AG04450 (cell line): ENCODE measurements at regions not wholly inside any gene's neighbourhood (a gene's known extent, or its start where the extent isn't known, plus 50 kb on each side); places are given as distances from the start of the nearest gene placed in this dataset.
A peak's percentile ranks its signal among the peaks of the same experiment; 100 is the strongest.

Source experiments
- CTCF ChIA-PET: fragments of 300-600, 350-600 bp; formaldehyde crosslinking; extraction: SDS; loops from one replicate; lab custom pipeline; 2022; ENCODE audit warnings: antibody characterized with exemption, inconsistent platforms; lab: Charles Lee
- POLR2A ChIA-PET: fragments of 350-600 bp; formaldehyde crosslinking; extraction: SDS; loops from one replicate; lab custom pipeline; 2021; ENCODE audit warnings: antibody characterized with exemption, inconsistent platforms; lab: Yijun Ruan, JAX
- DNase-seq: peaks from one replicate; pipeline ENCODE4 v3.0.0-alpha.2; 2011; ENCODE audit warnings: low read depth, low spot score
- H3K27ac ChIP-seq: one replicate; pipeline ENCODE4 v1.5.1; 2012; ENCODE audit warnings: low read depth, low read length, control low read depth
- H3K27me3 ChIP-seq: one replicate; pipeline ENCODE4 v1.6.0; 2012; ENCODE audit warnings: low read length; ENCODE audit not compliant: control insufficient read depth, insufficient read depth
- H3K4me3 ChIP-seq: 2 replicates; pipeline ENCODE4 v1.5.1; 2011; ENCODE audit warnings: mild to moderate bottlenecking, low read depth, low read length, control low read depth
- H3K9me3 ChIP-seq: 2 replicates; pipeline ENCODE4 v1.5.1; 2012; ENCODE audit warnings: low read length; ENCODE audit not compliant: control insufficient read depth, insufficient read depth
- TF ChIP-seq, protein P1 (sequence below): IDR thresholded peaks from 2 replicates; pipeline ENCODE4 v1.5.1; 2011; ENCODE audit warnings: low read depth, low read length, control low read depth, inconsistent platforms

DNA sequence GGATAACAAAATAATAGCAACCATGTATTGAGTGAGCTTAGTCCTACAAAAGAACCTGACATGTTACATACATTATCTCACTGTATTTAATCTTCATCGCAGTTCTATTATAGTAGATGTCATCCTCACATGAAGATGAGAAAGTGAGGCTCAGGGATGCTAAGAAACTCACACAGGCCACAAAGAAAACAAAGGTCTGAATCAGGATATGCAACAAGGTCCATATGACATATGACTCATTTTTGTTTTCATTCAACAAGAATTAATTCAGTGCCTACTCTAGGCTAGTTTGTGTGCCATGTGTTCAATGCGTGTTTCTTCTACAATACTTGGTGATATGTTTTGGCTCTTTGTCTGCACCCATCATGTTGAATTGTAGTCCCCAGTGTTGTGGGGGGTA, 219.7 kb upstream of the EPHA4 start:
- Histone ChIP-seq H3K27ac (no peak overlapping the region), H3K27me3 (no peaks in the 10 kb centered on the region), H3K9me3 (no peaks in the 10 kb centered on the region), H3K4me3 (no peak overlapping the region)
- DNase-seq: no peak
- ChIA-PET CTCF (no interaction called here), POLR2A (no interaction called here)
- TF ChIP-seq, protein P1, sequence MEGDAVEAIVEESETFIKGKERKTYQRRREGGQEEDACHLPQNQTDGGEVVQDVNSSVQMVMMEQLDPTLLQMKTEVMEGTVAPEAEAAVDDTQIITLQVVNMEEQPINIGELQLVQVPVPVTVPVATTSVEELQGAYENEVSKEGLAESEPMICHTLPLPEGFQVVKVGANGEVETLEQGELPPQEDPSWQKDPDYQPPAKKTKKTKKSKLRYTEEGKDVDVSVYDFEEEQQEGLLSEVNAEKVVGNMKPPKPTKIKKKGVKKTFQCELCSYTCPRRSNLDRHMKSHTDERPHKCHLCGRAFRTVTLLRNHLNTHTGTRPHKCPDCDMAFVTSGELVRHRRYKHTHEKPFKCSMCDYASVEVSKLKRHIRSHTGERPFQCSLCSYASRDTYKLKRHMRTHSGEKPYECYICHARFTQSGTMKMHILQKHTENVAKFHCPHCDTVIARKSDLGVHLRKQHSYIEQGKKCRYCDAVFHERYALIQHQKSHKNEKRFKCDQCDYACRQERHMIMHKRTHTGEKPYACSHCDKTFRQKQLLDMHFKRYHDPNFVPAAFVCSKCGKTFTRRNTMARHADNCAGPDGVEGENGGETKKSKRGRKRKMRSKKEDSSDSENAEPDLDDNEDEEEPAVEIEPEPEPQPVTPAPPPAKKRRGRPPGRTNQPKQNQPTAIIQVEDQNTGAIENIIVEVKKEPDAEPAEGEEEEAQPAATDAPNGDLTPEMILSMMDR: no peak

DNA sequence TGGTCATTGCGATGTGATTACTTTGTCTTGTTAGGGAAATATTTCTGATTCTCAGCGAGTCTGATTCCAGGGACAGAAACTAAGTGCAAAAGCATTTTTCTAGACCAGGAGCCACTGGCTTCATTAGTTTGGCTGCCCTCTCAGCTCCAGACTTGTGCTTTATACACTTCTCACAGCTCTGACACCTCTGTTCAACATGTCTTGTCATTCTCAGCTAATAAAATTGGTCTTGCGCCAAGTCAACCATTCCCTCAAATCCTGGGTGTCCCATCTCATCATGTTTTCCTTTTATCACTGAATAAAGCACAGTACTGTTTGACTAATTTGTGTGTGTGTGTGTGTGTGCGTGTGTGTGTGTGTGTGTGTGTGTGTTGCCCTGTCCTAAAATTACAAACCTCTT, 215.5 kb upstream of the EPHA4 start:
- ChIA-PET CTCF (no interaction called here), POLR2A (no interaction called here)
- TF ChIP-seq, protein P1: no peak
- Histone ChIP-seq H3K27ac (no peak overlapping the region), H3K27me3 (no peaks in the 10 kb centered on the region), H3K9me3 (no peaks in the 10 kb centered on the region), H3K4me3 (no peak overlapping the region)
- DNase-seq: no peak

DNA sequence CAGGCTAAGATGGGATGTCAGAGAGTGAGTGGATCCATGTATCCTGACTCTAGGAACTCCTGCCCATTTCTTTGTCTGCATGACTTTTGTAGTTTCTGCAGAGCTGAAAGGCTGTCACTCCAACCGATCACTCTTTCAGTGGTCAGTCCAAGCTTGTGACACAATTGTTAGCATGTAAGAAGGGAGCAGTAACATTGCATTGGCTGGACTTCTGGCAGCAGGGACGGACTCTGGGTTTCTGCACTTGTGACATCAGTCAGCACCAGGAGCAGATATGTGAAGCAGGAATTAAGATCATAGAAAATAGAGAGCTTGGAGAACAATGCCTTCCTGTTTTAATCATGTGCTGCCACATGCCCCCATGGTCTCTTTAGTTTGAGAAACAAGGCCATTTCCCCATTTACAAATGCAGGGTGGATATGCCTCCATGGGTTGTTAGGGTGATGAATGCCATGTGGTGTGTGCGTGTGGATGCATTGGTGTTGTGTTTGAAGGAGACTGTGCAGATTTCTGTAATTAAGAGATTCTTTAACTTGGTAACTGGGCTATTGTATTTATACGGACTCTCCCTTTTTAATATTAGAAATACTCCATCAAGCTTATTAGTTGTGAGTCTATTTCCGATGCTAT, 214.3 kb upstream of the EPHA4 start:
- Histone ChIP-seq H3K27me3 (no peaks in the 10 kb centered on the region), H3K9me3 (no peaks in the 10 kb centered on the region), H3K4me3 (no peak overlapping the region), H3K27ac (no peak overlapping the region)
- ChIA-PET POLR2A (no interaction called here), CTCF (interaction anchor here (1.0 kb wide), 1 partner anchor 9 kb away, joined by 3 read pairs; no protein-coding TSS in a partner anchor)
- TF ChIP-seq, protein P1: no peak
- DNase-seq: no peak

DNA sequence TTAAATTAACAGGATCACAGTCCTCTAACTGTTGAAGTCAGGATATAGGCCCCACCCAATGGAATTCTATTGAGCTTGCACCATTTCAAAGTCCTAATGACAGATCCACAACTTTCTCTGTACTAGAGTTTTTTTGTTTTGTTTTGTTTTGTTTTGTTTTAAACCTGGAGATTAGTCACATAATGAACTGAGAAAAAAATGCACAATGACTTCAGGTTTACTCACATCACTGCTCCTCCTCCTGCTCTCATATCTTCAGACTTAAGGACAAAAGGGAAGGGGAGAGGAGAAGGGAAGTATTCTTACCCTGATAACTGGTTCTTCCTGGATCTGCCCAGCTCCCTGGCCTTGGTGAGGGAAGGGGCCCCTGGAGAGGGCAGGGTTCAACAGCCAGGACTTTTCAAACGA, 208.2 kb upstream of the EPHA4 start:
- no peaks in the 10 kb centered on the region for H3K9me3 ChIP-seq
- no peak overlapping the region for H3K4me3 ChIP-seq
- ChIA-PET CTCF (interaction anchor here (1.2 to 1.5 kb wide), 2 partner anchors 189 to 245 kb away, joined by 3 read pairs; no protein-coding TSS in a partner anchor), POLR2A (no interaction called here)
- TF ChIP-seq, protein P1: no peak
- no peak overlapping the region for H3K27ac ChIP-seq
- H3K27me3 ChIP-seq: no peaks in the 10 kb centered on the region
- peak; percentile 6 for DNase-seq

DNA sequence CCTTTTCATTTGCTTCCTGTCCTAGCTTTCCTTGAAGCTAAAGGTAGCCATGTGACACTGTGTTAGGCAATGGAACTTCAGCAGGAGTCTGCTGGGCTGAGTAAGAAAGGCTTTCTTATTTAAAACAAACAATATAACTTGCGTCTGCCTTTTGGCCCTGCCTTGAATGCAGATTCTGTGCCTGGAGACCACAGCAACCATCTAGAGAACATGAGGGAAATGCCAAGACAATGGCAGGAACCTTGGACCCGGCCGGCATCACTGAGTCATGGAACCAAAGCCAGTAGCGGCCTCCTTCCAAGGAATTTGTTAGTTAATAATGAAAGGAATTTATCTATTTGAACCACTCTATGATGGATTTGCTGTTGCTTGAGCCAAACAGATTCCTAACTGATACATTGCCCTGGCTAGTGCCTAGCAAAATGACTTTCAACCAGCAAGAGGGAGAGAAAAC, 207.5 kb upstream of the EPHA4 start:
- ChIA-PET CTCF (interaction anchor here (0.6 to 1.5 kb wide), 2 partner anchors 245 to 459 kb away, joined by 3 read pairs; no protein-coding TSS in a partner anchor), POLR2A (no interaction called here)
- TF ChIP-seq, protein P1: no peak
- peak; percentile 18 for DNase-seq
- no peaks in the 10 kb centered on the region for H3K27me3 ChIP-seq
- H3K9me3 ChIP-seq: no peaks in the 10 kb centered on the region
- no peak overlapping the region for H3K4me3 ChIP-seq
- no peak overlapping the region for H3K27ac ChIP-seq
